ENCODE measurements at regions not wholly inside any gene's neighbourhood (a gene's known extent, or its start where the extent isn't known, plus 50 kb on each side); places are given as distances from the start of the nearest gene placed in this dataset.
"Not testable (repeated sequence)": the region's sequence is repeated elsewhere in the genome, so short reads cannot be mapped to it uniquely, and the experiment has no call there.

- not testable (repeated sequence) for H3K27ac Mint-ChIP-seq (ENCODE audit: unreplicated experiment)
These were observed 80.3 kb downstream of the ANXA5 start for GRCh38 chr4:121616449-121616848.

DNA sequence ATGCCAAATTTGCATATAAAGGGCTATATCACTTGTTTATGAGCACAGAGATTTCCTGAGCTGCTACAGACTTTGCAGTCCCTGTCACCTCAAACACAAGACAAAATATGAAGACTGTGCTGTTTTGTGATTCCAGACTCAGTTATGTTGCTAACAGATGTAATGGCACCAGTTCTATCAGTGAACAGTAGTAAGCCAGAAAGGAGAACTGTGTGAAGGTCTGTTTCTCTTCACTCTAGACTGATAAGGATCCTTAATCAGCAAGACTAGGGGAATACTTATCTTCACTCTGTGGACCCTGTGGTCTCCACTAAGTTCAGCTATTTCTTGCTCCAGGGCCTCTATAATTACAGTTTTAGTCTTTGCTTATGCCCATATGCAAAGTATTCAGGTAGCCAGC is 82.7 kb downstream of the ANXA5 start:
- H3K4me1 Mint-ChIP-seq (ENCODE audit: low read depth): no peaks in the 10 kb centered on the region
- peaks cover 4% of the 10 kb centered on the region for H3K27me3 Mint-ChIP-seq (ENCODE audit: low read depth)
- no peak for TF ChIP-seq CTCF (IDR thresholded peaks at IDR 0.05)

More at GRCh38 chr4:121616449-121616848, 80.3 kb downstream of the ANXA5 start:
- H3K27me3 Mint-ChIP-seq (ENCODE audit: low read depth); H3K4me3 Mint-ChIP-seq (ENCODE audit: unreplicated experiment); H3K36me3 Mint-ChIP-seq (ENCODE audit: low read depth); H3K9me3 Mint-ChIP-seq (ENCODE audit: low read depth); DNase-seq (ENCODE audit: low spot score); H3K4me1 Mint-ChIP-seq (ENCODE audit: low read depth): not testable (repeated sequence)

DNA sequence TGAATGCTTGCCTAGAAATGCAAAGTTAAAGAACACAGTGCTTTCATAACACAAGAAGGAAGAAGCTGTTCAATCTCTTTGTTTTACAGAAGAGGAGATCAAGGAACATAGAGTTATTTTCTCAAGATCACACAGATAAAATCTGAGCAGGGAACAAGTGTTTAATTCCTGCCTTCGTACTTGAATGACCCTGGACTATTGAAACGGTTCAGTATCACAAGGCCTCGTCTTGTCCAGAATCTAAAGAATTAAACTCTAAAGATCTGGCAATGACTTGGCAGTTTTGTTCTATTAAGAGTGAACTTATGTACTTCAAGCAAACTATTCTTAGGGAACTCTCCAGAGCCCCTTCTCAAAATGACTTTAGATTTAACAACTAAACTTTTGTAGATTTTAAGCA is 97.7 kb downstream of the ANXA5 start:
- H3K27me3 Mint-ChIP-seq (ENCODE audit: low read depth): no peaks in the 10 kb centered on the region
- peaks cover 12% of the 10 kb centered on the region for H3K4me1 Mint-ChIP-seq (ENCODE audit: low read depth)
- H3K4me3 Mint-ChIP-seq (ENCODE audit: unreplicated experiment): no peak overlapping the region
- peaks cover 3% of the 10 kb centered on the region for H3K9me3 Mint-ChIP-seq (ENCODE audit: low read depth)
- no peaks in the 10 kb centered on the region for H3K36me3 Mint-ChIP-seq (ENCODE audit: low read depth)
- DNase-seq (ENCODE audit: low spot score): no peak
- TF ChIP-seq CTCF (IDR thresholded peaks at IDR 0.05): no peak
- no peak overlapping the region for H3K27ac Mint-ChIP-seq (ENCODE audit: unreplicated experiment)

More for the DNA sequence above, 82.7 kb downstream of the ANXA5 start:
- Mint-ChIP-seq H3K36me3 (ENCODE audit: low read depth) (no peaks in the 10 kb centered on the region), H3K4me3 (ENCODE audit: unreplicated experiment) (no peak overlapping the region), H3K9me3 (ENCODE audit: low read depth) (peaks cover 3% of the 10 kb centered on the region), H3K27ac (ENCODE audit: unreplicated experiment) (no peak overlapping the region)
- DNase-seq (ENCODE audit: low spot score): no peak

- H3K4me3 Mint-ChIP-seq (ENCODE audit: unreplicated experiment): no peak overlapping the region
These were observed 99.3 kb downstream of the ANXA5 start for GRCh38 chr4:121597346-121597934.

GRCh38 chr4:121594796-121595526 is 101.8 kb downstream of the ANXA5 start:
- no peak overlapping the region for H3K4me3 Mint-ChIP-seq (ENCODE audit: unreplicated experiment)
- H3K4me1 Mint-ChIP-seq (ENCODE audit: low read depth): peaks cover 12% of the 10 kb centered on the region
- no peak overlapping the region for H3K27ac Mint-ChIP-seq (ENCODE audit: unreplicated experiment)
- peaks cover 1% of the 10 kb centered on the region for H3K27me3 Mint-ChIP-seq (ENCODE audit: low read depth)
- H3K36me3 Mint-ChIP-seq (ENCODE audit: low read depth): no peaks in the 10 kb centered on the region
- no peak for DNase-seq (ENCODE audit: low spot score)
- no peak for TF ChIP-seq CTCF (IDR thresholded peaks at IDR 0.05)
- peaks cover 3% of the 10 kb centered on the region for H3K9me3 Mint-ChIP-seq (ENCODE audit: low read depth)

More at GRCh38 chr4:121597346-121597934, 99.3 kb downstream of the ANXA5 start:
- no peak overlapping the region for H3K27ac Mint-ChIP-seq (ENCODE audit: unreplicated experiment)
- H3K9me3 Mint-ChIP-seq (ENCODE audit: low read depth): peaks cover 3% of the 10 kb centered on the region
- H3K36me3 Mint-ChIP-seq (ENCODE audit: low read depth): no peaks in the 10 kb centered on the region
- H3K27me3 Mint-ChIP-seq (ENCODE audit: low read depth): no peaks in the 10 kb centered on the region
- H3K4me1 Mint-ChIP-seq (ENCODE audit: low read depth): peaks cover 12% of the 10 kb centered on the region
- DNase-seq (ENCODE audit: low spot score): no peak
- TF ChIP-seq CTCF (IDR thresholded peaks at IDR 0.05): no peak
